GM21529 (cell line): ENCODE measurements at regions not wholly inside any gene's neighbourhood (a gene's known extent, or its start where the extent isn't known, plus 50 kb on each side); places are given as distances from the start of the nearest gene placed in this dataset.
"Not testable (repeated sequence)": the region's sequence is repeated elsewhere in the genome, so short reads cannot be mapped to it uniquely, and the experiment has no call there.

Experiments used
- ATAC-seq: cut with Tn5 transposase; IDR thresholded peaks from one replicate; pipeline ENCODE4 v1.9.1; 2021; ENCODE audit not compliant: unreplicated experiment

- ATAC-seq: no peak
These were observed 652.7 kb upstream of the POM121L12 start for GRCh38 chr7:52382731-52383130.

- ATAC-seq: no peak
These were observed 665.5 kb upstream of the POM121L12 start for GRCh38 chr7:52369922-52370321.

- no peak for ATAC-seq
These were observed 670.1 kb upstream of the POM121L12 start for GRCh38 chr7:52365349-52365748.

- ATAC-seq: no peak
These were observed 672.9 kb upstream of the POM121L12 start for GRCh38 chr7:52362521-52362920.

GRCh38 chr7:52360541-52360940, 674.9 kb upstream of the POM121L12 start:
- ATAC-seq: no peak

DNA sequence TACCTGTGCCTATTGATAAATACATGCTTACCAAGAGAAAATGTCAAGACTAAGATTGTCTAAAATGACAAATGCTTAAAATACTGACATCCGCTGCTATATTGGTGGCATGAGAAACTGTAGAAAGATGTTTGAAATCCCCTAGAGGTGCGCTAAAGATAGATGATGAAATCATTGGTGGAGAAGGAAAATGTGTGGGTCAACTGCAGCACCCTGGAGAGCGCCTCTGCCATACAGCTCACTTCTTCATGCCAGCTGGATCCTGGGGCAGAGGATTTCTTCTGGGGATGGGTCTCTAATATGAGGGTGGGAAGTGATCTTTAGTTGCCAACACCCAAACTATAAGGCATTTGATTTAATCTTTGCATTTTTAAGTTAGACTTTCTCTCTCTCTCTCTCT, 680.4 kb upstream of the POM121L12 start:
- ATAC-seq: no peak

- no peak for ATAC-seq
These were observed 683.1 kb upstream of the POM121L12 start for GRCh38 chr7:52352013-52352981.

GRCh38 chr7:52344015-52344414, 691.4 kb upstream of the POM121L12 start:
- ATAC-seq: no peak

DNA sequence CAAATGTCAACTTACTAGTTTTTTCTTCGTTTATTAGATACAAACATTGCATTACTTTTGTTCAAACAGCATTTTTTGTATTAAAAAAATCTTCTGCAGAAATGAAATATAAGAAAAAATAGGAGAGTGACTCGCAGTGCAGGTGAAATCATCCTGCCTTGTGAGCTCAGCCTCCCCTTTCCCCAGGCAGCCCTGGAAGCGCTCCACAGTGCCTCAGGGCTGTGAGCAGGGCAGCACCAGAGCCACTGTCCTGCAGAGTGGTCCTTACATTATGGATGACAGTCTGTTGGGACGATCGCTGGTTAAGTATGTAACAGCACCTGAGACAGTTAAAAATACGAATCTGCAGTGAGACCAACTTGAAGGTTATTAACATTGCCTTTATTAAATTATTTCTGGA, 695.4 kb upstream of the POM121L12 start:
- ATAC-seq: no peak

DNA sequence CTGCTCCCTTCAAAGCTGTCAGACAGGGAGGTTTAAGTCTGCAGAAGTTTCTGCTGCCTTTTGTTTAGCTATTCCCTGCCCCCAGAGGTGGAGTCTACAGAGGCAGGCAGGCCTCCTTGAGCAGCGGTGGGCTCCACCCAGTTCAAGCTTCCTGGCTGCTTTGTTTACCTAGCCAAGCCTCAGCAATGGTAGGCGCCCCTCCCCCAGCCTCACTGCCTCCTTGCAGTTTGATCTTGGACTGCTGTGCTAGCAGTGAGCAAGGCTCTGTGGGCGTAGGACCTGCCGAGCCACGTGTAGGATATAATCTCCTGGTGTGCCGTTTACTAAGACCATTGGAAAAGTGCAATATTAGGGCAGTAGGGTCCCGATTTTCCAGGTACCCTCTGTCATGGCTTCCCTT, 707.1 kb upstream of the POM121L12 start:
- not testable (repeated sequence) for ATAC-seq

DNA sequence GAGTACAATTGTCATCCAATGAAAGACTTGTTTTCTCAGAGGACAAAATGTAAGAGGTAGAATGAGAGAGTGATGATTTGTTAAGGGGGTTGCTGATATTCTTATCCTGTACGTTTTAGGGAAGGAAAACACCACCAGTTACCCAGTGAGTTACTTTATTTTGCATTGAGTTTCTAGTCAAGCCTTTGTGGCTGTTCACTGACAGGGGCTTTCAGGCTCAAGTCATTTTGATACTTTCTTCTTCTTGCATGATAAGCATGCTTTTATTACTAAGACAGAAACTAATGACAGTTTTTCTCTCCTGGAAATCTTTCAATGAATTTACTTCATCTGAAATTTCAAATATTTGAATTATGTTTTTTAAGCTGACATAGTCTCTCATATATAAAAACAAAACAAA, 710.2 kb upstream of the POM121L12 start:
- ATAC-seq: no peak

- no peak for ATAC-seq
These were observed 712.2 kb upstream of the POM121L12 start for GRCh38 chr7:52323202-52323746.

GRCh38 chr7:52320610-52321009, 714.8 kb upstream of the POM121L12 start:
- ATAC-seq: no peak

DNA sequence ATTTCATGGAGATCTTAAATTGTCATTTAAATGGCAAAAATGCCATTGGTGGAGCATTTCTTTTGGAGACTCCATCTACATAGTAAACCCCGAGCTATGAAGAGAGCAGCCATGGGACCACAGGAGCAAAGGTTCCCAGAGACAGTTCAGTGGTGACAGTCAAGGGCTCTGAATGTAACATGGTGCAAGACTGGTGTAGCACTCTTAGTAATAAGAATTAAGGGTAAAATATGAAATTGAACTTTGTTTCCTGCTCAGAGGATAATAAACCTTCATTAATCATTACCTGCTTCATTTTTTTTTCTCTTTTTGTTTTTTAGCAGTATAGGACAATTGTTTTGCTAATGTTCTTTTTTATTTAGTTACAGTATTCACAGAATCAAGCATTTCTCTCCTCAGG, 717.5 kb upstream of the POM121L12 start:
- ATAC-seq: no peak

DNA sequence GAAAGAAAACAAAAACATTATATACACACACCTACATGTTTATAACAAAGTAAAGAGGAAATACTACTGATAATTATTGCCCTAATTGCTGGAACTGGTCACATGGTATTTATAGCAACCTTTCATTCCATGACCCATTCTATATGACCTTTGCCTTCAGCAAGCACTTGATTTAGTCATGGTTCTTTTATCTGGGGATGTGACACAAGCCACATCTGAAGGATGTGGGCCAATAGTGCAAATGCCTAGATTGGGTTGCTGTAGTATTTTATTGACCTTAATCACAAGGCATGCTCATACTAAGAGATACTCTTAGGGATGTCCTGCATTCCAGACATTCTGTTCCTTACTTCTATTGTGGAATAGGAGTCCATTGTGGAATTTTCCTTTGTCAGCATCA, 723.5 kb upstream of the POM121L12 start:
- ATAC-seq: no peak

DNA sequence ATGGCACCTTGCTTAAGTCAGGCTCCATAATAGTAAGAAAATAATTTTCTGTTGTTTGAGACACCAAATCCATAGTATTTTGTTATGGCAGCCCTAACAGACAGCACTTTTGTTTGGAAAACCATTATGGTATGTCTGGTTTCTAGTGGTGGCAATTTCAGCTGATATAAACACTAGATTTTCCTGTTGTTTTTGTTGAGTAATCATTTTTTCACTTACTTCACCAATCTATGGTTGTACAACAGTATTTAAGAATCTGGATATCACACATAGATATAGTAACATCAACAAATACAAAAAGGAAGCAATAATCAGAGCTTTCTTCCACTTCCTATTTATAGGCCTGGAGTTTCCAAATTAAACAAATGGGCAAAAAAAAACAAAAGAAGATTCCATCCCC, 725.8 kb upstream of the POM121L12 start:
- no peak for ATAC-seq

DNA sequence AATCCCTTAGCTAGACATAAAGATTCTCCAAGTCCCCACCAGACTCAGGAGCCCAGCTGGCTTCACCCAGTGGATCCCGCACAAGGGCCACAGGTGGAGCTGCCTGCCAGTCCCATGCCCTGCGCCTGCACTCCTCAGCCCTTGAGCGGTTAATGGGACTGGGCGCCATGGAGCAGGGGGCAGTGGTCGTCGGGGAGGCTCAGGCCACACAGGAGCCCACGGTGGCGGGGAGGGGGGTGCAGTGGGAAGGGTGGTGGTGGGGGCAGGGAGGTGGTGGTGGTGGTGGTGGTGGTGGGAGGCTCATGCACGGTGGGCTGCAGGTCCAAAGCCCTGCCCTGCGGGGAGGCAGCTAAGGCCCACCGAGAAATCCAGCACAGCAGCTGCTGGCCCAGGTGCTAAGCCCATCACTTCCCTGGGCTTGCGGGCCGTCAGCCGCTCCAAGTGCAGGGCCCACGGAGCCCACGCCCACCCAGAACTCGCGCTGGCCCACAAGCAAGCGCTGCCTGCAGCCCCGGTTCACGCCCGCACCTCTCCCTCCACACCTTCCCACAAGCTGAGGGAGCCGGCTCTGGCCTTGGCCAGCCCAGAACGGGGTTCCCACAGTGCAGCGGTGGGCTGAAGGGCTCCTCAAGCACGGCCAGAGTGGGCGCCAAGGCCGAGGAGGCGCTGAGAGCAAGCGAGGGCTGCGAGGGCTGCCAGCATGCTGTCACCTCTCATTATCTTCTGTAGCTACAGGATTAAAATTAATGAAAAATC, 732.5 kb upstream of the POM121L12 start:
- ATAC-seq: no peak

DNA sequence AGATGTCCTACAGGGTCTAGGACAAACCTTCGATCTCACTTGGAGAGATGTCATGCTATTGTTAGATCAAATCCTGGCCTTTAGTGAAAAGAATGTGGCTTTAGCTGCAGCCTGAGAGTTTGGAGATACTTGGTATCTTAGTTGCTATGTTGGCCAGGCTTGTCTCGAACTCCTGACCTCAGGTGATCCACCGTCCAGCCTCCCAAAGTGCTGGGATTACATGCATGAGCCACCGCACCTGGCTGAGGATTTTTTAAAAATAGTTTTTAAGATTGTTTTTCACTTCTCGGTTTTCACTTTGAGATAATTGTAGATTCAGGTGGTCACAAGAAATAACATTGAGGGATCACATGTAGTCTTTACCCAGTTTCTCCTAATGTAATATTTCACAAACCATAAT, 738.3 kb upstream of the POM121L12 start:
- ATAC-seq: no peak

- no peak for ATAC-seq
These were observed 740.5 kb upstream of the POM121L12 start for GRCh38 chr7:52294942-52295341.

DNA sequence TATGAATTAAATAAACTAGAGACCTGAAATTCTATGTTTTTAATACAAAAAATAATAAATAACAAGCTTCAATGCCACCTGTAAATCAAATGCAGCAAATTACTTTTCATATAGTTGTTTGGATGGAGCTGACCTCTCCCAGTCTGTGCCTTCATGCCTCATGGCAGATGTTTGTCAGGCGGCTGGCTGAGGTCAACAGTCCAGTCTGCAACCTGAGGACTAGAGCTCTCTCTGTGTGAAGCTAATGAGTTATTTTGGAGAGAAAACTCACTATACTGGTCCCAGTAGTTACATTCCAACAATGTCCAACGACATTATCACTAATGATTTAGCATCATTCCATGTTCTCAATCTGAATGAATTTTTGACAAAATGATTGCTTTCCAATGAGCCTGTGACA, 746.2 kb upstream of the POM121L12 start:
- ATAC-seq: no peak

- no peak for ATAC-seq
These were observed 747.7 kb upstream of the POM121L12 start for GRCh38 chr7:52287698-52288097.

DNA sequence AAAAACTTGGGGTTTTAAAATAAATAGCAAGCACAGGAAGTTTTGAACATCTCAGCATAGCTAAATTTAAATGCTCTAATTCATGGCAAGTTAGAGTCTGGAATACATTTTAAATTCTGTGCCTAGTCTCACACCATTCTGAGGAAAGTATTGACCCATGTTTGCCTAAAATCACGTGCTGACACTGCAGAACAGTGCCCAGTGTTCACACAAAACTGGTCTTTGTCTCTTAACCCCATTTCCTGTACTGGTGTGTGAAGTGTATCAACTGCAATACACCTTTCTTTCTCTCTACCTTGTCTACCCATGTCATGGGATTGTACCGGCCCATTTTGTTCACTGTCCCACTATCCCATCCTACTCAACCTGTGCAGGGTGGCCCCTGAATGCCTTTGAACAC, 749.7 kb upstream of the POM121L12 start:
- ATAC-seq: no peak
